Hematopoietic multipotent progenitor cell treated with erythropoietin and hydrocortisone succinate and interleukin-3 and kit ligand, for 4 days (in vitro differentiated cells): ENCODE measurements at regions not wholly inside any gene's neighbourhood (a gene's known extent, or its start where the extent isn't known, plus 50 kb on each side); places are given as distances from the start of the nearest gene placed in this dataset.
A peak's percentile ranks its signal among the peaks of the same experiment; 100 is the strongest.

Experiments
- DNase-seq: peaks from one replicate; pipeline ENCODE4 v3.0.0-alpha.2; 2015

GRCh38 chr5:167892352-167893115 is 398.9 kb upstream of the WWC1 start:
- DNase-seq = no peak

GRCh38 chr5:167893271-167893670 is 398.2 kb upstream of the WWC1 start:
- DNase-seq = no peak

- DNase-seq = no peak
These were observed 396.6 kb upstream of the WWC1 start for GRCh38 chr5:167894631-167895472.

GRCh38 chr5:167895899-167896659 is 395.4 kb upstream of the WWC1 start:
- no peak for DNase-seq

- no peak for DNase-seq
These were observed 394.6 kb upstream of the WWC1 start for GRCh38 chr5:167896814-167897213.

GRCh38 chr5:167897371-167897770 is 394.1 kb upstream of the WWC1 start:
- no peak for DNase-seq

- no peak for DNase-seq
These were observed 392.9 kb upstream of the WWC1 start for GRCh38 chr5:167898361-167899042.

- no peak for DNase-seq
These were observed 391.9 kb upstream of the WWC1 start for GRCh38 chr5:167899490-167900070.

- no peak for DNase-seq
These were observed 391.0 kb upstream of the WWC1 start for GRCh38 chr5:167900340-167900935.

- DNase-seq = no peak
These were observed 389.1 kb upstream of the WWC1 start for GRCh38 chr5:167902298-167902697.

GRCh38 chr5:167903243-167903642 is 388.2 kb upstream of the WWC1 start:
- DNase-seq = no peak

GRCh38 chr5:167903659-167904058 is 387.8 kb upstream of the WWC1 start:
- no peak for DNase-seq

GRCh38 chr5:167905919-167906853 is 385.3 kb upstream of the WWC1 start:
- no peak for DNase-seq

GRCh38 chr5:167908606-167909005 is 382.8 kb upstream of the WWC1 start:
- DNase-seq = peak; percentile 41

- DNase-seq = no peak
These were observed 378.3 kb upstream of the WWC1 start for GRCh38 chr5:167912941-167913665.

- DNase-seq = no peak
These were observed 376.2 kb upstream of the WWC1 start for GRCh38 chr5:167915237-167915636.

- no peak for DNase-seq
These were observed 375.2 kb upstream of the WWC1 start for GRCh38 chr5:167916261-167916691.

GRCh38 chr5:167916706-167917105 is 374.7 kb upstream of the WWC1 start:
- peak; percentile 40 for DNase-seq

- no peak for DNase-seq
These were observed 373.1 kb upstream of the WWC1 start for GRCh38 chr5:167918184-167918812.
